ENCODE measurements at regions not wholly inside any gene's neighbourhood (a gene's known extent, or its start where the extent isn't known, plus 50 kb on each side); places are given as distances from the start of the nearest gene placed in this dataset.
A peak's percentile ranks its signal among the peaks of the same experiment; 100 is the strongest.

DNA sequence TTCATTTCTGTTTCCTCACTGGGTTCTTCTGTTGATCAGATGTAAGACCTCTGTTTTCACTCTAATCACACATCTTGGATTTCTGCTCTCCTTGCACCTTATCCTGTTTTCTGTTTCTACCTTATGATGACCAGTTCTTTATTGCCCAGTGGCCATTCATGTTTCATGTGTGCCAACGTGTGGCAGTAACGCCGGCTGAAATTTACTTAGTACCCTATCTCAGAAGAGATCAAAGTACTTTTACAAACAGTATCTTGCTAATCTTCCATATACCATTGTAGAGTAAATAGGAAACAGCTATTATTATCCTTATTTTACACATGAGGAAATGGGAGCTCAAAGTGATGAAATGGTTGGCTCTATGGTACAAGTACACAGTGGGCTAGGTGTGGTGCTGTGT lies 74.0 kb downstream of the GATA3 start:
- no peaks in the 10 kb centered on the region for H3K27me3 ChIP-seq (ENCODE audit: control insufficient read depth in 1 of 2, insufficient read depth in 2 of 2, low read length in 2 of 2)
- no peaks in the 10 kb centered on the region for H3K4me1 ChIP-seq (ENCODE audit: control insufficient read depth in 2 of 2, insufficient read depth in 2 of 2, low read length in 1 of 2)
- no peak overlapping the region for H3K4me3 ChIP-seq (ENCODE audit: low read depth in 1 of 2, low read length in 2 of 2)
- WGBS, 2 donors, result 81 to 91% methylated on average over 3 of the region's 3 CpGs
- H3K9me3 ChIP-seq (ENCODE audit: control insufficient read depth in 2 of 2, insufficient read depth in 1 of 2, low read depth in 1 of 2, low read length in 1 of 2), result no peaks in the 10 kb centered on the region
- H3K27ac ChIP-seq (ENCODE audit: low read depth in 2 of 2, low read length in 1 of 2), result no peak overlapping the region
- H3K36me3 ChIP-seq (ENCODE audit: control insufficient read depth in 2 of 2, insufficient read depth in 2 of 2, low read length in 1 of 2), result no peaks in the 10 kb centered on the region

DNA sequence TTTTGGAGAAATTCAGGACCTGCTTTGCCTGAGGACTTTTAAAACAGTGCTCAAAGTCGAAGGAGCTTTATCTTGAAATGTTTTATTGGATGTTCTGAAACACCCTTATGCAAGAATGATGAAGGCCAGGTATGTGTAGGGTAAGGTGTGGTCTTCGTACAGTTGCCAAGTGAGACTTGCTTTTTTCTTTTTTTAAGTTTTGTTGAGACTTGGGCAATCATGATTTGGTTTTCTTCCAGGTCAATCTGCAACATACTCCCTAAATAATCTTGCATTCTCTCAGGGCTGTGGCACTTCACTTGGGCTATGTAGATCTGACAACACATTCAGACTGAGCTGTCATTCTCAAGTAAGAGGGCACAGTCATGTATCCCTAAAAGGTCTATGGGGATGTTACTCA lies 75.0 kb downstream of the GATA3 start:
- H3K27ac ChIP-seq (ENCODE audit: low read depth in 2 of 2, low read length in 1 of 2), result peak overlapping the region in 1 of 2 donors; percentile 31
- H3K36me3 ChIP-seq (ENCODE audit: control insufficient read depth in 2 of 2, insufficient read depth in 2 of 2, low read length in 1 of 2), result no peaks in the 10 kb centered on the region
- 49 to 58% methylated on average over 2 of the region's 2 CpGs for WGBS, 2 donors
- no peaks in the 10 kb centered on the region for H3K9me3 ChIP-seq (ENCODE audit: control insufficient read depth in 2 of 2, insufficient read depth in 1 of 2, low read depth in 1 of 2, low read length in 1 of 2)
- no peaks in the 10 kb centered on the region for H3K27me3 ChIP-seq (ENCODE audit: control insufficient read depth in 1 of 2, insufficient read depth in 2 of 2, low read length in 2 of 2)
- no peaks in the 10 kb centered on the region for H3K4me1 ChIP-seq (ENCODE audit: control insufficient read depth in 2 of 2, insufficient read depth in 2 of 2, low read length in 1 of 2)
- no peak overlapping the region for H3K4me3 ChIP-seq (ENCODE audit: low read depth in 1 of 2, low read length in 2 of 2)

DNA sequence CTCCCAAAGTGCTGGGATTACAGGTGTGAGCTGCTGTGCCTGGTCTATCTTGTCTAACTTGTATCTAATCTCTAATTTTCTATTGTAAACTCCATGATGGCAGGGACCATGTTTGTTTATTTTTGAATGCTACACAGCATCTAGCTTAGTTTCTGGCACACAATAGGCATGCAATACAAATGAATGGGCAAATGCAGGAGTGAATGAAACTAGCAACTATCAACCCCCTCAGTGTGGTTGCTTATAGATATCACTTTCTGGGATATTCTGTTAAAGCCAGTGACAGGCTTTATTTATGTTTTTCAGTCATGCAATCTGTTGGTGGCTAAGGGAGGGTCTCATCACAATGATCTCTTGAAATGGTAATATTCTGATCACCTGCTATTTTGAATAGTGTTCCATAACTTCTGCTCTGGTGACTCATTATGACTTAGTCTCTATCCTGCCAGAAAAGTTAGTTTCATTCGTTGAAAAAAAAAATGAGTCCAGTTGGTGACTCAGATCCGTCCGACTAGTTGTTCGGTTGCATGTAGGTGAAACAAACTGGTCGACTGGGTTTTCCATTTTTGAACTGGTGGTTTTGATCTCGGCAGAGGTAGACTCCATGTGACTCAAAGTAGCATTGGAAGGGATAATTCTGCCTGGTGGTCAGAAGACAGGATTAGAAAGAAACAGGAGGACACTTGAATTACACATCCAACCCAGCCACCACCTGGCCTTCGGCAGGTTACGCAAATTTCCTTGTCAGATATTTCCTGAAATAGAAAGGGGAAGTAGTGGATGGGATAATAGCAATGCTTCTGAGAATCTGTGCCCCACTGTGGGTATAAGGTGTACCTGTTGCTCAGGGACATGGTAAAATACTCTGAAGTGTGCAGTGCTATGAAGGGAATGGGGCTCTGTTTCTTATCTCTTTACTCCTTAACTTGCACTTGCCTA lies 76.8 kb downstream of the GATA3 start:
- Histone ChIP-seq H3K27me3 (ENCODE audit: control insufficient read depth in 1 of 2, insufficient read depth in 2 of 2, low read length in 2 of 2) (no peaks in the 10 kb centered on the region), H3K27ac (ENCODE audit: low read depth in 2 of 2, low read length in 1 of 2) (peak overlapping the region; percentile 42 to 86), H3K4me1 (ENCODE audit: control insufficient read depth in 2 of 2, insufficient read depth in 2 of 2, low read length in 1 of 2) (no peaks in the 10 kb centered on the region), H3K36me3 (ENCODE audit: control insufficient read depth in 2 of 2, insufficient read depth in 2 of 2, low read length in 1 of 2) (no peaks in the 10 kb centered on the region), H3K9me3 (ENCODE audit: control insufficient read depth in 2 of 2, insufficient read depth in 1 of 2, low read depth in 1 of 2, low read length in 1 of 2) (no peaks in the 10 kb centered on the region), H3K4me3 (ENCODE audit: low read depth in 1 of 2, low read length in 2 of 2) (peak overlapping the region in 1 of 2 donors; percentile 8)
- WGBS, 2 donors, result 45 to 52% methylated on average over 8 of the region's 8 CpGs

DNA sequence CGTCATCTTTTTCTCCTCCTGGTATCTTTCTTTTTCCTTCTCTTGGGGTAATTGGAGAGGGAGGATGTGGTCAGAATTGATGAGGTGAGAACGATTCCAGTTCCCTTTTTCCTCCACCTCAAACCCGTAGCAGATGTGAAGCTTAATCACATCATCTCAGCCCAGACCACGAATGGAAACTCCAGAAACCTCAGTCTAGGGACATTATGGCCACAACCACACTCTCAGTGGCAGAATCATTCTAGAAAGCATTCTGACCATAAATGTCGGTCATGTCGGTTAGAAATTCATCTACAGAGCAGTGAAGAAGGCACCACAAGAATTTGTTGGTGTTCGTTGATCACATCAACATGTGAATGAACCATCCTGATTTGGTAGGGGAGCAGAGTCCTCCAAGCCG lies 78.7 kb downstream of the GATA3 start:
- 65 to 72% methylated on average over 8 of the region's 8 CpGs for WGBS, 2 donors

DNA sequence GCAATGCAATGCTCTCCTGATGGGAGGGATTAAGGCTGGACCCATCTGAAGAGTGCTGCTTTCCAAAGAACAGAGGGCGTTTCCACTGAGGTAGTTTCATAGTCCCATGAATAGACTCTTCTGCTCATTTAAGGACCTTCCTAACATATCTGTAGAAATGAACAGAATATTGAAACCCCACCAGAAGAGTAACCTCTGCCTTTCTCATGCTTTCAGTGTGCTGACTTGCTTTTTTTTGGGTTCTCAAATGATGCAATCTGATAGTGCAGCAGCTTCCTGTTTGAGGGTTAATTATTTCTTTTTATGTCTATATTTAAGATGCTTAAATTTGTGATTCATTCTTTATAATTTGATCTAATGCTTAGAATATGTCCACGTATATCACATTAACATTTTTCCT lies 82.2 kb downstream of the GATA3 start:
- Histone ChIP-seq H3K9me3 (ENCODE audit: control insufficient read depth in 2 of 2, insufficient read depth in 1 of 2, low read depth in 1 of 2, low read length in 1 of 2) (no peaks in the 10 kb centered on the region), H3K27me3 (ENCODE audit: control insufficient read depth in 1 of 2, insufficient read depth in 2 of 2, low read length in 2 of 2) (no peaks in the 10 kb centered on the region), H3K4me3 (ENCODE audit: low read depth in 1 of 2, low read length in 2 of 2) (no peak overlapping the region), H3K36me3 (ENCODE audit: control insufficient read depth in 2 of 2, insufficient read depth in 2 of 2, low read length in 1 of 2) (no peaks in the 10 kb centered on the region), H3K4me1 (ENCODE audit: control insufficient read depth in 2 of 2, insufficient read depth in 2 of 2, low read length in 1 of 2) (peaks cover 2 to 3% of the 10 kb centered on the region in 2 donors), H3K27ac (ENCODE audit: low read depth in 2 of 2, low read length in 1 of 2) (no peak overlapping the region)
- 62 to 67% methylated on average over 2 of the region's 2 CpGs for WGBS, 2 donors

More for the DNA sequence above, 78.7 kb downstream of the GATA3 start:
- Histone ChIP-seq H3K27ac (ENCODE audit: low read depth in 2 of 2, low read length in 1 of 2) (no peak overlapping the region), H3K4me1 (ENCODE audit: control insufficient read depth in 2 of 2, insufficient read depth in 2 of 2, low read length in 1 of 2) (no peaks in the 10 kb centered on the region), H3K36me3 (ENCODE audit: control insufficient read depth in 2 of 2, insufficient read depth in 2 of 2, low read length in 1 of 2) (no peaks in the 10 kb centered on the region), H3K4me3 (ENCODE audit: low read depth in 1 of 2, low read length in 2 of 2) (no peak overlapping the region), H3K27me3 (ENCODE audit: control insufficient read depth in 1 of 2, insufficient read depth in 2 of 2, low read length in 2 of 2) (no peaks in the 10 kb centered on the region), H3K9me3 (ENCODE audit: control insufficient read depth in 2 of 2, insufficient read depth in 1 of 2, low read depth in 1 of 2, low read length in 1 of 2) (no peaks in the 10 kb centered on the region)

DNA sequence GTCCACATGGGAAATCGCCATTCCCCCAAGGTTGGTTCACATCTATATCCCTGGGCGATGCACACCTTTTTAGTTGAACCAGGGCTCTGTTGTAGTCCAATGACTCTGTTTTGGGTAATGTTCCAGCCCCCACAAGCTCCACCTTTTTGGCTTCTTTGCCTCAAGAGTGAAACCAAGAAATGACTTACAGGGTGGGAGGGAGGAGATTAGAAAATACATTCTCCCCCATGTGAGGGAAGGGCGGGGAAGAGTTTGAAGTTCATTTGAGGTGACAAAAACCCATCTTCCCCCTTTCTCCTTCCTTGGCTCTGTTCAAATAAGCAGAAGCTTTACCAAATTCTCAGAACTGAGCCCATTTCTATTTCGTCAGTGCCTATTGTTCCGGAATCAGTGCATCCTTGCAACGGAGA lies 82.8 kb downstream of the GATA3 start:
- Histone ChIP-seq H3K4me1 (ENCODE audit: control insufficient read depth in 2 of 2, insufficient read depth in 2 of 2, low read length in 1 of 2) (peaks cover 2 to 3% of the 10 kb centered on the region in 2 donors), H3K27ac (ENCODE audit: low read depth in 2 of 2, low read length in 1 of 2) (no peak overlapping the region), H3K4me3 (ENCODE audit: low read depth in 1 of 2, low read length in 2 of 2) (no peak overlapping the region), H3K9me3 (ENCODE audit: control insufficient read depth in 2 of 2, insufficient read depth in 1 of 2, low read depth in 1 of 2, low read length in 1 of 2) (no peaks in the 10 kb centered on the region), H3K36me3 (ENCODE audit: control insufficient read depth in 2 of 2, insufficient read depth in 2 of 2, low read length in 1 of 2) (no peaks in the 10 kb centered on the region), H3K27me3 (ENCODE audit: control insufficient read depth in 1 of 2, insufficient read depth in 2 of 2, low read length in 2 of 2) (no peaks in the 10 kb centered on the region)
- 67 to 73% methylated on average over 6 of the region's 6 CpGs for WGBS, 2 donors

DNA sequence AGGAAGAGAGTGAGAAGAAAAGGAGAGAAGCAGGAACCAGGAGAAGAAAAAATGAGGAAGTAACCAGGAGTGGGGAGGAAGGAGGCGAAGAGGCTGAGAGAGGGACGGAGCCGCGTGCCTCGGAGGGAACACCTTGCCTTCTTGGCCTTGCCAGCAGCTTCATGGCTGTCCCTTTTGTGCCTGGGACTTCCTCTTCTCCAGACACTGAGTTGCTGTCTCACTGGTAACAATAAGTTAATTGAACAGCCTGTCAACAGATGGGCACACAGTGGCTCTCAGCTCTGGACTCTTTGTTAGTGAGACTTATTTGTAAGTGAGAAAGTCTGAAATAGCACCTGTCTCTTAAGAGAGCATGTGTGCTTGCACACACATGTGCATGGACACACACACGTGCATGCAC lies 83.2 kb downstream of the GATA3 start:
- WGBS, 2 donors, result 79 to 80% methylated on average over 6 of the region's 6 CpGs
- Histone ChIP-seq H3K27me3 (ENCODE audit: control insufficient read depth in 1 of 2, insufficient read depth in 2 of 2, low read length in 2 of 2) (no peaks in the 10 kb centered on the region), H3K4me1 (ENCODE audit: control insufficient read depth in 2 of 2, insufficient read depth in 2 of 2, low read length in 1 of 2) (peaks cover 2 to 3% of the 10 kb centered on the region in 2 donors), H3K36me3 (ENCODE audit: control insufficient read depth in 2 of 2, insufficient read depth in 2 of 2, low read length in 1 of 2) (no peaks in the 10 kb centered on the region), H3K27ac (ENCODE audit: low read depth in 2 of 2, low read length in 1 of 2) (no peak overlapping the region), H3K4me3 (ENCODE audit: low read depth in 1 of 2, low read length in 2 of 2) (no peak overlapping the region), H3K9me3 (ENCODE audit: control insufficient read depth in 2 of 2, insufficient read depth in 1 of 2, low read depth in 1 of 2, low read length in 1 of 2) (no peaks in the 10 kb centered on the region)

DNA sequence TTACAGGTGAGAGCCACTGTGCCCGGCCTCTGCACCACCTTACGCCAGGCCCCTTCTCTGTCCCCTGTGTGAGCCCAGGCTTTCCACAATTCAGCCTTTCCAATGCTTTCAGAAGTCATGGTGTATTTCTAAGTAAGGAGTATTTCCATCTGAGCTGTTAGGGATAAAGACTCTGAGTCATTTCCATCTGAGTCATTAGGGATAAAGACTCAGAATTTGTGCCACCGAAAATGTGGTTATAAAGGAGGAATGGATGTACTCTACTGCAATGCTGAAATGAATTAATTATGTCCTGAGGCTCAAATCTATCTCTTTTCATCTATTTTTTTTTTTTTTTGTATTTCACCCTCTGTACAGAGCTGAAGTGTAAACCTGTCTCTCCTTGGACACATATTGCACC lies 84.0 kb downstream of the GATA3 start:
- Histone ChIP-seq H3K4me3 (ENCODE audit: low read depth in 1 of 2, low read length in 2 of 2) (no peak overlapping the region), H3K36me3 (ENCODE audit: control insufficient read depth in 2 of 2, insufficient read depth in 2 of 2, low read length in 1 of 2) (no peaks in the 10 kb centered on the region), H3K27ac (ENCODE audit: low read depth in 2 of 2, low read length in 1 of 2) (no peak overlapping the region), H3K4me1 (ENCODE audit: control insufficient read depth in 2 of 2, insufficient read depth in 2 of 2, low read length in 1 of 2) (peaks cover 2 to 3% of the 10 kb centered on the region in 2 donors), H3K27me3 (ENCODE audit: control insufficient read depth in 1 of 2, insufficient read depth in 2 of 2, low read length in 2 of 2) (no peaks in the 10 kb centered on the region), H3K9me3 (ENCODE audit: control insufficient read depth in 2 of 2, insufficient read depth in 1 of 2, low read depth in 1 of 2, low read length in 1 of 2) (no peaks in the 10 kb centered on the region)
- WGBS, 2 donors, result 58 to 71% methylated on average over 3 of the region's 3 CpGs

DNA sequence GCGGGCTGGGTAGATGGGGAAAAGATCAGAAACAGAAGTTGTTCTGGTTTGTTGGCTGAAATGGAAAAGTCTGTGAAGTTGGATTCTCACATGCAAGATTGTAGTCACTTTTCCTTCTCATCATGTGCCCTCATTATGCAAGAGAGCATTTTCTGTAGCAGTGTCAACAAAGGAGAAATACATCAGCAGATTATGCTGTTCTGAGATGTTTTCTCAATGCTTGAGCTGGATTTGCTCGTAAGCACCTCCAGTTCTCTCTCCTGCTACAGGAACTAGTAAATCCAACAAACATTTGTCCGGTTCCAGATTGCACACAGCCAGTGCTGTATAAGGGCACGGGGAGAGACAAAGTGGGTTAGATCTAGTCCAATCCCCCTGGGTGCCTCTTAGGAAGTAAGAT lies 90.0 kb downstream of the GATA3 start:
- Histone ChIP-seq H3K9me3 (ENCODE audit: control insufficient read depth in 2 of 2, insufficient read depth in 1 of 2, low read depth in 1 of 2, low read length in 1 of 2) (no peaks in the 10 kb centered on the region), H3K4me3 (ENCODE audit: low read depth in 1 of 2, low read length in 2 of 2) (no peak overlapping the region), H3K36me3 (ENCODE audit: control insufficient read depth in 2 of 2, insufficient read depth in 2 of 2, low read length in 1 of 2) (no peaks in the 10 kb centered on the region), H3K27me3 (ENCODE audit: control insufficient read depth in 1 of 2, insufficient read depth in 2 of 2, low read length in 2 of 2) (no peaks in the 10 kb centered on the region), H3K27ac (ENCODE audit: low read depth in 2 of 2, low read length in 1 of 2) (no peak overlapping the region), H3K4me1 (ENCODE audit: control insufficient read depth in 2 of 2, insufficient read depth in 2 of 2, low read length in 1 of 2) (peaks cover 2 to 3% of the 10 kb centered on the region in 2 donors)
- 82 to 84% methylated on average over 4 of the region's 4 CpGs for WGBS, 2 donors

DNA sequence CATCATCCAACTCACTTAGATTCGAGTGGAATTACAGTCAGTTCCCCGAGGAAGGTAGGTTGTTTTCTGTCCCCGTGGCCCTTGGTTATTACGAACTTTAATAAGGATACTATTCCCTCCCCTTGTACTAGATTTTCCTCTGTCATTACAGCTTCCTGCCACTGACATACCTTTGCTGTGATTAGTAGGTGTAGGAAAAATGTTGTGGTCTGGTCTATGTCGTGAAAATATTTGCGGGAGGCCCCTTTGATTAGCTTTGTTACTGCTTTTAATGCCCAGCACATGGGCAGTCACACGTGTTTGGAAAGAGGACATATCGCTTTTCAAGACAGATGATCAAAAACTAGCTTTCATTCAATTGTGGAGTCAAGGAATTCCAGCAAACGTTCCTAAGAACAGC lies 92.2 kb downstream of the GATA3 start:
- Histone ChIP-seq H3K27me3 (ENCODE audit: control insufficient read depth in 1 of 2, insufficient read depth in 2 of 2, low read length in 2 of 2) (peaks cover 0 to 2% of the 10 kb centered on the region in 2 donors), H3K9me3 (ENCODE audit: control insufficient read depth in 2 of 2, insufficient read depth in 1 of 2, low read depth in 1 of 2, low read length in 1 of 2) (no peaks in the 10 kb centered on the region), H3K36me3 (ENCODE audit: control insufficient read depth in 2 of 2, insufficient read depth in 2 of 2, low read length in 1 of 2) (no peaks in the 10 kb centered on the region), H3K4me3 (ENCODE audit: low read depth in 1 of 2, low read length in 2 of 2) (no peak overlapping the region), H3K27ac (ENCODE audit: low read depth in 2 of 2, low read length in 1 of 2) (no peak overlapping the region), H3K4me1 (ENCODE audit: control insufficient read depth in 2 of 2, insufficient read depth in 2 of 2, low read length in 1 of 2) (no peaks in the 10 kb centered on the region)
- 66 to 69% methylated on average over 9 of the region's 9 CpGs for whole genome bisulfite sequencing, 2 donors

Data from esophagus (tissue), 2 donors.